ENCODE measurements at regions not wholly inside any gene's neighbourhood (a gene's known extent, or its start where the extent isn't known, plus 50 kb on each side); places are given as distances from the start of the nearest gene placed in this dataset.

- TF ChIP-seq CEBPB (IDR thresholded peaks at IDR 0.05) = no peak
- TF ChIP-seq TCF12 (IDR thresholded peaks at IDR 0.05; ENCODE audit: low read depth) = no peak
- TF ChIP-seq CREB1 (IDR thresholded peaks at IDR 0.05; ENCODE audit: low read depth) = no peak
- TF ChIP-seq TEAD4 (IDR thresholded peaks at IDR 0.05) = no peak
- no peak for TF ChIP-seq MAX (IDR thresholded peaks at IDR 0.05)
- no peak for TF ChIP-seq EGR1 (IDR thresholded peaks at IDR 0.05)
- no peak for TF ChIP-seq YY1 (IDR thresholded peaks at IDR 0.05; ENCODE audit: low read depth)
- no peak for TF ChIP-seq TAF1 (IDR thresholded peaks at IDR 0.05; ENCODE audit: low read depth)
- TF ChIP-seq USF1 (IDR thresholded peaks at IDR 0.05) = no peak
- TF ChIP-seq EP300 (IDR thresholded peaks at IDR 0.05; ENCODE audit: borderline replicate concordance) = no peak
- no peak for TF ChIP-seq REST (IDR thresholded peaks at IDR 0.05; ENCODE audit: low read depth)
- TF ChIP-seq RAD21 (IDR thresholded peaks at IDR 0.05; ENCODE audit: low read depth) = no peak
Measured at GRCh38 chr13:68481130-68481529, 1251.0 kb upstream of the PCDH9 start.
